ENCODE measurements at regions not wholly inside any gene's neighbourhood (a gene's known extent, or its start where the extent isn't known, plus 50 kb on each side); places are given as distances from the start of the nearest gene placed in this dataset.
"Not testable (repeated sequence)": the region's sequence is repeated elsewhere in the genome, so short reads cannot be mapped to it uniquely, and the experiment has no call there.

DNA sequence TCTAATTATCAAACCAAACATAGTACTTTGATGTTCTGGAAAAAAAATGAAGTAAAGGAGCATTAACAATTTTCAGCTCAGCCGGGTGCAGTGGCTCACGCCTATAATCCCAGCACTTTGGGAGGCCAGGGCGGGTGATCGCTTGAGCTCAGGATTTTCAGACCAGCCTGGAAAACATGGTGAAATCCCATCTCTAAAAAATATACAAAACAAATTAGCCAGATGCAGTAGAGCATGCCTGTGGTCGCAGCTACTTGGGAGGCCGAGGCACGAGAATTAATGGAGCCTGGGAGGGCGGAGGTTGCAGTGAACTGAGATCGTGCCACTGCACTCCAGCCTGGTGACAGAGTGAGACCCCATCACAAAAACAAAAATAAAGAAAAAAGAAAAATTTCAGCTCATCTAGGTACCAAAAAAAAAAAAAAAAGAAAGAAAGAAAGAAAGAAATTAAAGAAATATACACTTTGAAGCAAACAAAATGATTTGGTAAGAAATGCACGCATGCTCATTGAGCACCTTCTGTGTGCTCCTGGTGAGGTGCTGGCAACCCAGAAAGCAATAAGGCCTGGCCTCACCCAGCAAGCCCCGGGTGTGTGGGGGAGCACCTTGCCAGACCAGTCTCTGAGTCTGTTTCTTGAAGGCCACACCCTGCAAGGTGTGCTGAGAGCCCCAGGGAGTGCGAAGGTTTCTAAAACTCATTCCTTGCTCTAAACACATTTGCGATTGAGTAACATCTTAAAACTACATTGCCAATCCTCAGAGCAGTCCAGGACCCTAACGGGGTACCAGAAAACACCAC, 133.5 kb downstream of the TFCP2L1 start:
- no peak for DNase-seq

DNA sequence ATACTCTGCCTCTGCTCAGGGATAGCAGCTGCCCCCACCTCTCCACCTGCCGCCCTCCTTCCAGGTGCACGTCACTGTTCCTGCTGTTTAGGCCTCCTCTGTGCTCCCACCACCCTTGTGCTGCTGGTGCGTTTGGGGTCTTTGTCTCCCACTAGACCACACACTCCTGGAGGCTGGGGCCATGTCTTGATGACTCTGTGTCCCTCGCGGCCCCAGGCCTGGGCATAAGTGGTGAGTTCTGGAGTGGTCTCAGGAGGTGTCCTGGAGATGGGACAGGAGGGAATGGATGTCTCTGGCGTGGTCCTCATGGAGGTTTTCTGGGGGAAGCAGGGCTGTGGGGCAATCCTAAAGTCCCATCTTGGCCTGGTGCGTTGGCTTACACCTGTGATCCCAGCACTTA, 132.1 kb downstream of the TFCP2L1 start:
- no peak for DNase-seq

DNA sequence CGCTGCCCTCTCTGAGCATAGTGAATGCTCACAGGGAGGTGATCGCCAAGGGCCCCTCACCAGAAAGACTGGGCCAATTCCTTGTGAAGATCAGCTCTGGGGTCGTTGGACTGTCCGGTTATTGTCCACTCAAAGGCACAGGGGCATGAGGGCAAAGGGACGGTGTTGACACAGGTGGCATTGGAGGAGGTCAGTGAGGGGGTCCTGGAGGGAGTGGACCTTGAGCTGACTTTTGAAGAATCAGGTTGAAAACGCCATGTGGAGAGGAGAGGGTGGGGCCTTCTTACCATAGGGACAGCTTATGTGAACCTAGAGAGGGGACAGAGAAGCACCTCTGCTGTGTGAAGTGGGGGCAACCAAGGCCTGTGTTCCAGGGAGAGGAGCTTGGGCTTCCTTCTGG, 131.5 kb downstream of the TFCP2L1 start:
- no peak for DNase-seq

DNA sequence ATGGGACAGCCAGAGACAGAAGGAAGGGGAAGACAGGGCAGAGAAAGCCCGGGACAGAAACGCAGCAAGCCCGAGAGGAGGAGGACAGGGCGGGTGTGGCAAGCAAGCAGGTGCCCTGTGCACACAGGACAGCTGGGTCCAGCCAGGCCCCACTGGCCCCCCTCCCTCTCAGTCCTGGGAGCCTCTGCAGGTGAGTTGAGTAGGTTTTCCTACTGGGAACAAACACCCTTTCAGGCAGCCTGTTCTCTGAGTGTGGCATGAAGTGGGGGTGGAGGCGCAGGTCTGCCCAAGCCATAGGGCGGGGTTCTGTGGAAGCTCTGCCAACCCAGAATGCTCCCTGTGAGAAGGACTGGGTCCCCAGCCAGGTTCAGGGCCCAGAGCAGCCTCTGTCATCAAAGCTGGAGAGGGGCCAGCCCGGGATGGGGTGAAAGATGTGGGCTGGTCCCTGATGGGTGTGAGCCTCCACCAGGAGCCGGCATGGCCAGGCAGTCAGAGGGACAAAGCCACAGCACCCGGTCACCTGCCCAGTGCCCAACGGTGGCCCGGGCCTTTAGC, 129.4 kb downstream of the TFCP2L1 start:
- no peak for DNase-seq

DNA sequence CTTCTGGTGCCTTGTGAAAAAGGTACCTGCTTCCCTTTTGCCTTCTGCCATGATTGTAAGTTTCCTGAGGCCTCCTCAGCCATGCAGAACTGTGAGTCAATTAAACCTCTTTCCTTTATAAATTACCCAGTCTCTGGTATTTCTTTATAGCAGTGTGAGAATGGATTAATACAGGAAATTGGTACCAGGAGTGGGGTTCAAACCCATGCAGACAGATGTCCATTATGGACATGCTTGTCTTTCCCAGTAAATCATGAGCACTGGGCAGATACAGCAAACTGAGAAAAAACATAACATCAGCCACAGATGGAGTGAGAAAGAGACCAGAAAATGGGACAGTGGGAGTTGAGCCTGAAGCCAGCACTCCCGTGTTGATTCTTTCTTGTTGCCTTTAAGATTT, 127.5 kb downstream of the TFCP2L1 start:
- not testable (repeated sequence) for DNase-seq

DNA sequence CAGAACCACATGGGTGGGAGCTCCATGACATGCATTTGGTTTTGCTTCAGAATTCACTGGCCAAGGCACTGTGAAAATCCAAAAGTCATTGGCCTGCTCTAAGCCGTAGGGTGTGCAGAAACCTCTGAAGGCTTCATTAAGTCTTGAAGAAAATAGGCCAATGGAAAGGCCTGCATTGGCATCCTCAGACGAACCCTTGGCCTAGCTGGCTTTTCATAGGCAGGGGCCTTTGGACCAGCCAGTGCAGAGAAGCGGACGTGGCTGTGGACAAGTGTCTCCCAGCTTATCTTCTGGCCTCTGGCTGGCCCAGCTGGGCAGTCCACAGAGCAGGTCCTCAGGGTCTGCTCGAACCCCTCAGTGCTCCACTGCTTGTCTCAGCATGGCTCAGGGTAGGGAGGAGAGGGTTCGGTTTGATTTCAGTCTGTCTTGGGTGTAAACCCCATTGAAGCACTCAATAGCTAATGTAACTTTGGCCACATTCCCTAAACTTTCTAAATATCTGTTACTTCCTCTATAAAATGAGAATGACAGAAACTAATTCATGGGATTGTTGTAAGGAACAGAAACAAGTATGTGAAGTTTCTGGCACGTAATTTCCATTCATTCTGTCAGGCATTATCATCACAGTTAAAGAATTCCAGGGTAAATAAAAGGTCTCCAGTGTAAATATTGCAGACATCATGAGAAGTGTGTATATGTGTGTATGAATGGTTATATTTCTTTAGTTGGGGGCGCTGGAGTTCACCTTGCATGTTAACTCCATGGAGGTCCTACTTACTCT, 125.5 kb downstream of the TFCP2L1 start:
- DNase-seq, result no peak

DNA sequence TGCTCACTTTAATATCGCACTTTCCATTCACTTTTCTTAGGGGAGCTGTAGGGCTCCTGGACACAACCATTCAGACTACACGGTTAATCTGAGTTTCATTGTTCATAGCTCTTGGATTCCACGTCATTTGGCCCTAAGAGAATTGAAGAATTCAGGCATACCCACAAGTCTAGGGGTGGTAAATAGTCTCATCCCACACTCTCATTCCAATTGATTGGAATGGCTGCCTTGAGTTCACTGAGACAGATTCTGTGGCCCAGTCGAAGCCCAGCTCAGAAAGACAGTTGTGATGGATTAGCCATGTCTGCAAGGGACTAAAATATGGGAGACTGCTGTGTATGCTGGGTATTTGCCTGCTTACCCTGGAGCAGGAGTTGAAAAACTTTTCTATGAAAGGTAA, 124.6 kb downstream of the TFCP2L1 start:
- no peak for DNase-seq

DNA sequence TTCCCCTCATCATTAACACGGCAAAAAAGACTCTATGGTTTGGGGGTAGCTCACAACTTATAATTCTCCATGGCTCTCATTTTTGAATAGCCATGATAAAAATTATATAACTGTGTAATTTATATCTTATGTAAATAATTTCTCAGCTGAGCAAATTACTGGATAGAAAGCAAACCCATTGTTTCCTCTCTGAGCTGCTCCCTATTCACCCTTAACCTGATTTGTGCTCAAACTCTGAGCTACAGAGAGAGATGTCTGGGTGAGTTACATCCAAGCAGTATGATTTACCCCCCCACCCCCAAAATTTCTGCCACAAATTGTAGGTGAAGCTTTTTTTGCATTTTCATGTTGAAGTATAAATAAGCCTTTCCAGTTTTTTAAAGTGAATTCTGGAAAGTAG, 123.7 kb downstream of the TFCP2L1 start:
- no peak for DNase-seq

DNA sequence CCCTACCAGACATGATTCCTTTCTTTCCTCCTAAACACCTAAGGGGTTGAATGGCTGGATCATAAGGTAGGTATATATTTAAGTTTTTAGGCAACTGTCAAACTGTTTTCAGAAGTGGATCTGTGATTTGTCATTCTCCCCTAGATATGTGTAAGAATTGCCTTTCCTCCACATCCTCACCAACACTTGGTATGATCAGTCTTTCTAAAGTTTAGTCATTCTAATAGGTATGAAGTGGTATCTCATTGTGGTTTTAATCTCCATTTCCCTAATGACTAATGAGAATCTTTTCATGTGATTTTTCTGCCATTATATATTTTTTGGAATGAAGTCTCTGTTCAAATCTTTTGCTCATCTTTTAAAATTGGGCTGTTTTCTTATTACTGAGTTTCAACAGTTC, 122.1 kb downstream of the TFCP2L1 start:
- DNase-seq, result no peak

DNA sequence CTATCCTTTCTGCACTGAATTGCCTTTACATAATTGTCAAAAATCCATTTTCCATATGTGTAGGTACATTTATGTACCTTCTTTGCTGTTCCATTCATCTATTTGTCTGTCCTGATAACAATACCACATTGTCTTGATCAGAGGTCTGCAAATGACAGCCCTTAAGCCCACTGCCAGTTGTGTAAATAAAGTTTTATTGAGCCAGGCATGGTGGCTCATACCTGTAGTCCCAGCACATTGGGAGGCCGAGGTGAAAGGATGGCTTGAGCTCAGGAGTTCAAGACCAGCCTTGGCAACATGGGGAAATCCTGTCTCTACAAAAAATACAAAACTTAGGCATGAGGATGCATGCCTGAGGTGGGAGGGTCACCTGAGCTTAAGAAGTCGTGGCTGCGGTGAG, 121.0 kb downstream of the TFCP2L1 start:
- DNase-seq, result no peak

DNA sequence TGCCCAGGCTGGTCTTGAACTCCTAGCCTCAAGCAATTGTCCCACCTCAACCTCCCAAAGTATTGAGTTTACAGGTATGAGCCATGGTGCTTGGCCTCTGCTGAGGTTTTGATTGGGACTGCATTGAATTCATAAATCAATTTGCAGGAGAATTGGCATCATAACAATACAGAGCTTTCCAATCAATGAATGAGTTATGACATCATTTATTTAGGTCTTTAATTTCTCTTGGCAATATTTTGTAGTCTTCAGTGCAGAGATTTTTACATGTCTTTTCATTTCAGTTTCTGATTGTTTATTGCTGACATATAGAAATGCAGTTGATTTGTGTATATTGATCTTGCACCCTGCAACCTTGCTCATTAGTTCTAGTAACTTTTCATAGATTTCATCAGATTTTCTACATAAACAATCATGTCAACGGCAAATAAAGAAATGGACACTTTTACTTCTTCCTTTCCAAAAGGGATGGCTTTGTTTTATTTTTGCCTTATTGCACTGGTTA, 119.9 kb downstream of the TFCP2L1 start:
- DNase-seq, result no peak
